ENCODE measurements at regions not wholly inside any gene's neighbourhood (a gene's known extent, or its start where the extent isn't known, plus 50 kb on each side); places are given as distances from the start of the nearest gene placed in this dataset.
"Not testable (repeated sequence)": the region's sequence is repeated elsewhere in the genome, so short reads cannot be mapped to it uniquely, and the experiment has no call there.

GRCh38 chr22:12626894-12627293, 2901.1 kb upstream of the OR11H1 start:
- not testable (repeated sequence) for TF ChIP-seq CTCF, POLR2A (IDR thresholded peaks at IDR 0.05)

Measured in heart left ventricle (tissue), 13 donors.